HG03060 (cell line): ENCODE measurements at regions not wholly inside any gene's neighbourhood (a gene's known extent, or its start where the extent isn't known, plus 50 kb on each side); places are given as distances from the start of the nearest gene placed in this dataset.
"Not testable (repeated sequence)": the region's sequence is repeated elsewhere in the genome, so short reads cannot be mapped to it uniquely, and the experiment has no call there.

Source experiments
- ATAC-seq: cut with Tn5 transposase; IDR thresholded peaks from one replicate; pipeline ENCODE4 v1.9.1; 2021; ENCODE audit warnings: low read depth, moderate number of reproducible peaks; ENCODE audit not compliant: unreplicated experiment

GRCh38 chr4:110837896-110838450 is 215.1 kb upstream of the PITX2 start:
- ATAC-seq, result no peak

GRCh38 chr4:110840221-110840654 is 217.4 kb upstream of the PITX2 start:
- no peak for ATAC-seq

- no peak for ATAC-seq
These were observed 225.9 kb upstream of the PITX2 start for GRCh38 chr4:110848787-110849186.

GRCh38 chr4:110849461-110849860 is 226.6 kb upstream of the PITX2 start:
- ATAC-seq, result no peak

GRCh38 chr4:110850461-110851442 is 227.9 kb upstream of the PITX2 start:
- ATAC-seq, result no peak

- no peak for ATAC-seq
These were observed 229.1 kb upstream of the PITX2 start for GRCh38 chr4:110851989-110852388.

- no peak for ATAC-seq
These were observed 229.9 kb upstream of the PITX2 start for GRCh38 chr4:110852793-110853192.

GRCh38 chr4:110853242-110853641 is 230.4 kb upstream of the PITX2 start:
- no peak for ATAC-seq

- no peak for ATAC-seq
These were observed 231.3 kb upstream of the PITX2 start for GRCh38 chr4:110854021-110854678.

DNA sequence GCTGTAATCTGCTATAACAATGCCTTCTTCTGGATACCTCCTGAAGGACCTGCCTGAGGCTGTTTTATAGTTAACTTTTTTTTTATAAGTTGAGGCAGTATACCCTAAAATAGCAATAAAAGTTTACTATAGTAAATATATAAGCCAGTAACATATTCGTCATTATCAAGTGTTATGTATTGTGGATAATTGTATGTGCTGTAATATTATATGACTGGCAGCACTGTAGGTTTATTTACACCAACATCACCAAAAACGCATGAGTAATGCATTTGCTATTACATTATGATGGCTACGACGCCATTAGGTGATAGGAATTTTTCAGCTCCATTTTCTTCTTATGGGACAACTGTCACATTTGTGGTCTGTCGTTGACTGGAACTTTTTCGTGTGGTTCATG is 237.2 kb upstream of the PITX2 start:
- ATAC-seq, result no peak

DNA sequence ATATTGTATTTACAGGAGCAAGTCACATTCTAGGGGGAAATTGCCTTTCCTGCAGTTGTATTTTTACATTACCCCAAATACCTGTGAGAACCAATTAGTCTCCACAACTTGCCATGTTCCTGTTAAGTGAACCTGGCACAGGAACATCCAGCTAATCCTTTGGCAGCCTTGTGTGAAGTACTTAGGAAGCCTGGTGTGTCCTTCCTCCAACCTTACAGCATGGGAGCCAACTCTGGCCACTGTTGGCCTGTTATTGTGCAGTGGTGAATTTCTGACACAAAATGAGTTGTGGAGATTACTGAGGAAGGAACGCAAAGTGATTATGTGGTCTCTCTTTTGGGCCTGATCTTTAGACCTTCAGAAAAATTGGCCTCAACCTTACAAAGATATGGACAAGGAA is 238.0 kb upstream of the PITX2 start:
- no peak for ATAC-seq

GRCh38 chr4:110865611-110866259 is 242.9 kb upstream of the PITX2 start:
- no peak for ATAC-seq

DNA sequence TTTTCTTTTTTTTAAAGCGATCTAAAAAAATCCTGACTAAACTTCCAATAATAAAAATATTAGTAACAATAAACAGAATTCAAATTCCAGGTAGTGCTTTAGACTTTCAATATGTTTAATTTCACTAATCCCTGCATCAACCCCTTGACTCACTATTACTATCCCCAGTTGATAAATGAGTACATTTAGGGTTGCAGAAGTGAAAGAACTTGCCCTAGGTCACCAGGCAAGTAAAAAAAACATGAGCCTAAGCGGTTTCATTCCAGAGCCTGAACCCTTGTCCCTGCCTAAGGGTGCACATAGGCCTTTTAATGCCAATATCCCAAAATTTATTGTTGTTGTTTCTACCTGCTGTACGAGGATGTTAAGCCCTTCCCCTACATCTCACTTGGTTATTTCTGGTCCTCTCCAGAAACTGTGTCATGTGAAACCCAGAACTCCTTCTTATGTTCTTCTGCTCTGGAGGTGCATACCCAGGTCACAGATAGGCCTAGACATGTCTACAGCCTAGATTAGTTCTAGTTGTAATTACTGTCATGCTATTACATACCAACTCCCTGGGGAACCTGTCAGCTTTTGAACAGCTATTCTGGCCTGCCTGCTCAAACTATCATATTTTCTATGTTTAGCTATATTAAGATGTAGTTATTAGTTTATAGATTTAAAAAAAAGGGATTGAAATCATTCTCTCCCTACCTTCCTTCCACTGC is 244.5 kb upstream of the PITX2 start:
- ATAC-seq, result peak; percentile 48

- no peak for ATAC-seq
These were observed 245.3 kb upstream of the PITX2 start for GRCh38 chr4:110867981-110868720.

DNA sequence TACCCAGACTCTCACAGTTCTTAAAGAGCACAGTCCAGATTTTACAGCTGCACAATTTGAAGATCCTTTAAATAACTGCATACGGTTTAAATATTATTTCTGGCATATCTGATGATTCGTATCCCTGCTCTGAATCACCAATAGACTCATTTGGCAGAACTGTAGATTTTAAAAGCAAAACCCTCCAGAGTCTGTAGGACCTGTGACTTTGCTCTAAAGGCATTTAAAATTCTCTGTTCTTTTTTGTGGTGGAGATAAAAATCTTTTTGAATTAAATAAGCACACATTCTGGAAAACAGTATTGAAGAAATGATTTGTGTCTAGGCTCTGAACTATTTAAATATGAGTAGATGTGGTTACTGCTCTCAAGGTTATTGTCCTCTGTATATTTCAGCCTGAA is 246.2 kb upstream of the PITX2 start:
- ATAC-seq, result no peak

GRCh38 chr4:110869862-110870572 is 247.1 kb upstream of the PITX2 start:
- peak; percentile 75 for ATAC-seq

- ATAC-seq, result not testable (repeated sequence)
These were observed 253.3 kb upstream of the PITX2 start for GRCh38 chr4:110876214-110876613.

- ATAC-seq, result no peak
These were observed 254.0 kb upstream of the PITX2 start for GRCh38 chr4:110876866-110877265.

DNA sequence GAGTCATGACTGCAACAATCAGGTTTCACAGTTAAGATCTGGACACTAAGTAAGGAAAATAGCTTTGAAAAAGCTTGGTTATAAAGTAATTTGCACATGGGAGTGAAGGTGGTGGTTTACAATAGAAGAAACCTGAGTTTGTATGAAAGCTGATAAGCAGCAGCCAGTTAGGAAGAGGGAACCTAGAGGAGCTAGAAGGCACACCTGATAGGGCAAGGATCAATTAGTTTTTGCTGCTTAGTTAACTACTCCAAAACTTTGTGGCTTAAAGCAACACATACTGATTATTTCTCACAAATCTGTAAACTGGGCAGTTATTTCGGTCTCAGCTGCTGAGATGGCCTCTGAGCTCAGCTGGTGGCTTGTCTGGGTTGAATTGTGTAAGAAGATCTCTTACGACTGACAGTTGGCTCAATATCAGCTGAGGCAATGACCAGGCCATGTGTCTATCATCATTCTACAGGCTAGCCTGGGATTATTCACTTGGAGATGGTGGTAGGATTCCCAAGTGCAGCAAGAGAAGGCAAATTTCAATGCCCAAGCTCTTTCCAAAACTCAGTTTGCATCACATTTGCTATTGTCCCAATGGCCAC is 255.0 kb upstream of the PITX2 start:
- no peak for ATAC-seq
